Lung (tissue), 11 donors: ENCODE measurements at regions not wholly inside any gene's neighbourhood (a gene's known extent, or its start where the extent isn't known, plus 50 kb on each side); places are given as distances from the start of the nearest gene placed in this dataset.
"Not testable (repeated sequence)": the region's sequence is repeated elsewhere in the genome, so short reads cannot be mapped to it uniquely, and the experiment has no call there.

ENCODE experiments used
- ATAC-seq: fragments of 200-7000 bp; cut with Tn5 transposase; one replicate; pipeline ENCODE4 v1.9.1; 2020; ENCODE audit warnings: moderate number of reproducible peaks; ENCODE audit not compliant: insufficient read depth, low FRiP score
- DNase-seq, 3 donors: peaks; one replicate each; pipeline ENCODE4 v3.0.0-alpha.2; 2013 to 2017
- H3K27ac ChIP-seq, 2 donors: one replicate each; pipeline ENCODE4 v1.5.1; 2013; ENCODE audit warnings: mild to moderate bottlenecking in 2 of 2, moderate library complexity in 2 of 2, control low read depth in 1 of 2, inconsistent platforms in 1 of 2, low read depth in 1 of 2, low read length in 1 of 2
- H3K27me3 ChIP-seq, 3 donors: one replicate each; pipeline ENCODE4 v1.5.1; 2013; ENCODE audit warnings: low read length in 2 of 3; ENCODE audit not compliant: control insufficient read depth in 3 of 3, insufficient read depth in 3 of 3
- H3K36me3 ChIP-seq, 4 donors: one replicate each; pipeline ENCODE4 v1.5.1; 2013; ENCODE audit warnings: low read length in 4 of 4, mild to moderate bottlenecking in 1 of 4, moderate library complexity in 1 of 4; ENCODE audit not compliant: control insufficient read depth in 4 of 4, insufficient read depth in 4 of 4
- H3K4me1 ChIP-seq, 5 donors: one replicate each; pipeline ENCODE4 v1.5.1; 2013; ENCODE audit warnings: low read length in 5 of 5, mild to moderate bottlenecking in 2 of 5, moderate library complexity in 1 of 5; ENCODE audit not compliant: control insufficient read depth in 5 of 5, insufficient read depth in 5 of 5
- H3K4me3 ChIP-seq: one replicate; pipeline ENCODE4 v1.5.1; 2013; ENCODE audit warnings: mild to moderate bottlenecking, control low read depth, moderate library complexity
- H3K9ac ChIP-seq, 2 donors: one replicate each; pipeline ENCODE4 v1.5.1; 2013; ENCODE audit warnings: low read length in 2 of 2, control low read depth in 1 of 2; ENCODE audit not compliant: insufficient read depth in 1 of 2
- H3K9me3 ChIP-seq, 4 donors: one replicate each; pipeline ENCODE4 v1.5.1; 2013; ENCODE audit warnings: low read length in 3 of 4, mild to moderate bottlenecking in 1 of 4, moderate library complexity in 1 of 4; ENCODE audit not compliant: control insufficient read depth in 4 of 4, insufficient read depth in 3 of 4
- CTCF ChIP-seq: IDR thresholded peaks from 2 replicates; pipeline ENCODE4 v1.5.1; 2012; ENCODE audit warnings: mild to moderate bottlenecking; ENCODE audit errors: control extremely low read depth, extremely low read depth
- WGBS, 2 donors: extraction: QIAGEN DNeasy Blood & Tissue Kit; methylation state at CpG; one replicate each; pipeline ENCODE4 v1.1.7; 2013; 5-methylcytosine and 5-hydroxymethylcytosine counted together
- donor health status: control.
- donor health status: control.
- donor health status: Bipolar disorder and iron deficiency.
- donor health status: healthy.
- donor health status: DM: yes; HTN: yes; CAD: no.

- no peak for ATAC-seq
These were observed 393.6 kb upstream of the CDIN1 start for GRCh38 chr15:36185845-36186244.

GRCh38 chr15:36186376-36186775 lies 393.1 kb upstream of the CDIN1 start:
- 69 to 81% methylated on average over 1 of the region's 1 CpG for WGBS, 2 donors
- DNase-seq (no peak), ATAC-seq (no peak)
- H3K9ac ChIP-seq = no peak overlapping the region
- no peaks in the 10 kb centered on the region for H3K27me3 ChIP-seq
- no peak for TF ChIP-seq CTCF
- H3K4me1 ChIP-seq = no peaks in the 10 kb centered on the region
- no peaks in the 10 kb centered on the region for H3K36me3 ChIP-seq
- H3K9me3 ChIP-seq = peaks cover 0 to 3% (median 0%) of the 10 kb centered on the region in 4 donors
- no peak overlapping the region for H3K4me3 ChIP-seq
- no peak overlapping the region for H3K27ac ChIP-seq

More at GRCh38 chr15:36185845-36186244, 393.6 kb upstream of the CDIN1 start:
- TF ChIP-seq CTCF = no peak
- no peaks in the 10 kb centered on the region for H3K36me3 ChIP-seq
- no peak overlapping the region for H3K27ac ChIP-seq
- no peaks in the 10 kb centered on the region for H3K27me3 ChIP-seq
- H3K4me1 ChIP-seq = no peaks in the 10 kb centered on the region
- DNase-seq = no peak
- H3K4me3 ChIP-seq = no peak overlapping the region
- H3K9me3 ChIP-seq = peaks cover 0 to 3% (median 0%) of the 10 kb centered on the region in 4 donors
- no peak overlapping the region for H3K9ac ChIP-seq

GRCh38 chr15:36191459-36191858 lies 388.0 kb upstream of the CDIN1 start:
- no peaks in the 10 kb centered on the region for H3K4me1 ChIP-seq
- ATAC-seq = no peak
- no peaks in the 10 kb centered on the region for H3K27me3 ChIP-seq
- H3K9ac ChIP-seq = no peak overlapping the region
- no peak overlapping the region for H3K27ac ChIP-seq
- H3K9me3 ChIP-seq = no peaks in the 10 kb centered on the region
- TF ChIP-seq CTCF = no peak
- no peak overlapping the region for H3K4me3 ChIP-seq
- DNase-seq = no peak
- H3K36me3 ChIP-seq = no peaks in the 10 kb centered on the region

- H3K9ac ChIP-seq, H3K27ac ChIP-seq, H3K27me3 ChIP-seq, H3K4me1 ChIP-seq, H3K4me3 ChIP-seq, ATAC-seq, DNase-seq, H3K9me3 ChIP-seq, H3K36me3 ChIP-seq: not testable (repeated sequence)
- 92 to 95% methylated on average over 21 to 28 of the region's 30 CpGs for WGBS, 2 donors
These were observed 383.9 kb upstream of the CDIN1 start for GRCh38 chr15:36195361-36196007.
